ENCODE measurements at regions not wholly inside any gene's neighbourhood (a gene's known extent, or its start where the extent isn't known, plus 50 kb on each side); places are given as distances from the start of the nearest gene placed in this dataset.

DNA sequence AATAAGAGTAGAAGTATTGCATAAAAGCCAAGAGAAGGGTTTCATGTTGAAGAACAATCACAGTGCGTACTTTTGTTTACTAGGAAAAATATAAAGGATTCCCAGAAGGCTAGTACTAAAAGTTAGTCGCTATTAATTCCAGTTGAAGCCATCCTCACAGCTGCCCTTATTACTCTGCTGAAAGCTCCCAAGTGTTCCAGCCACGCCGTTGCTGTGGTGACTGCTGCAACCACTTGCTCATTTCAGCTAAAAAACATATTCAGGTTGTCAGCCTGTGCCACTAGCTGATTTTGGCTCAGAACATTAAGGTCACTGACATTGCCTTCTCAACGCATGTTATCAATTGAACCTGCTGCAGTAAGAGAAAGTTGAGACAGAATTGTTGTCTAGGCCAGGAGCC is 87.1 kb upstream of the FNDC3A start:
- no peak overlapping the region for H3K27ac ChIP-seq
- H3K4me3 ChIP-seq: no peak overlapping the region
- H3K27me3 ChIP-seq: no peaks in the 10 kb centered on the region
- no peaks in the 10 kb centered on the region for H3K4me1 ChIP-seq
- no peaks in the 10 kb centered on the region for H3K9me3 ChIP-seq
- H3K36me3 ChIP-seq: no peaks in the 10 kb centered on the region
- DNase-seq: no peak
- TF ChIP-seq, protein P1, sequence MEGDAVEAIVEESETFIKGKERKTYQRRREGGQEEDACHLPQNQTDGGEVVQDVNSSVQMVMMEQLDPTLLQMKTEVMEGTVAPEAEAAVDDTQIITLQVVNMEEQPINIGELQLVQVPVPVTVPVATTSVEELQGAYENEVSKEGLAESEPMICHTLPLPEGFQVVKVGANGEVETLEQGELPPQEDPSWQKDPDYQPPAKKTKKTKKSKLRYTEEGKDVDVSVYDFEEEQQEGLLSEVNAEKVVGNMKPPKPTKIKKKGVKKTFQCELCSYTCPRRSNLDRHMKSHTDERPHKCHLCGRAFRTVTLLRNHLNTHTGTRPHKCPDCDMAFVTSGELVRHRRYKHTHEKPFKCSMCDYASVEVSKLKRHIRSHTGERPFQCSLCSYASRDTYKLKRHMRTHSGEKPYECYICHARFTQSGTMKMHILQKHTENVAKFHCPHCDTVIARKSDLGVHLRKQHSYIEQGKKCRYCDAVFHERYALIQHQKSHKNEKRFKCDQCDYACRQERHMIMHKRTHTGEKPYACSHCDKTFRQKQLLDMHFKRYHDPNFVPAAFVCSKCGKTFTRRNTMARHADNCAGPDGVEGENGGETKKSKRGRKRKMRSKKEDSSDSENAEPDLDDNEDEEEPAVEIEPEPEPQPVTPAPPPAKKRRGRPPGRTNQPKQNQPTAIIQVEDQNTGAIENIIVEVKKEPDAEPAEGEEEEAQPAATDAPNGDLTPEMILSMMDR (IDR thresholded peaks at IDR 0.05): no peak
- no peak for TF ChIP-seq POLR2A (IDR thresholded peaks at IDR 0.05)

DNA sequence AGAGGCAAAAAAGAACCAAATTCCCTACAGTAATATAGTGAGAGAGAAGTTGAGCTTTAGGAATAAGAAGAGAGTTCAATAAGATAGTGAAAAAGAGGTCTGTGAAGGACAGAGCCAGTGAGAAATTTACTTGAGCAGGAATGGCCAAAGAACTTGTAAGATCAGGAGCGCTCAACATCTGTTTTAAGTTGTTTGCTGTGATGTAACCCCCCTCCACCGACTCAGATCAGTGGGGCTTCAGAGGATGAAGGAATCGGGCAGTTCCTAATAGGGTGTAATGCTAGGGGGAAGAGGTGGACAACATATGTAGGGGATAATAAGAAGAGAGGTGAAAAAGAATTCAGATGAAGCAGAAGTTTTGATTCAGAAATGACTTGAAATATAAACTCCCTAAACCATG is 85.3 kb upstream of the FNDC3A start:
- Histone ChIP-seq H3K4me3 (no peak overlapping the region), H3K36me3 (no peaks in the 10 kb centered on the region), H3K27me3 (no peaks in the 10 kb centered on the region), H3K4me1 (no peaks in the 10 kb centered on the region), H3K9me3 (no peaks in the 10 kb centered on the region), H3K27ac (no peak overlapping the region)
- no peak for DNase-seq
- TF ChIP-seq, protein P1 (IDR thresholded peaks at IDR 0.05): no peak
- no peak for TF ChIP-seq POLR2A (IDR thresholded peaks at IDR 0.05)

DNA sequence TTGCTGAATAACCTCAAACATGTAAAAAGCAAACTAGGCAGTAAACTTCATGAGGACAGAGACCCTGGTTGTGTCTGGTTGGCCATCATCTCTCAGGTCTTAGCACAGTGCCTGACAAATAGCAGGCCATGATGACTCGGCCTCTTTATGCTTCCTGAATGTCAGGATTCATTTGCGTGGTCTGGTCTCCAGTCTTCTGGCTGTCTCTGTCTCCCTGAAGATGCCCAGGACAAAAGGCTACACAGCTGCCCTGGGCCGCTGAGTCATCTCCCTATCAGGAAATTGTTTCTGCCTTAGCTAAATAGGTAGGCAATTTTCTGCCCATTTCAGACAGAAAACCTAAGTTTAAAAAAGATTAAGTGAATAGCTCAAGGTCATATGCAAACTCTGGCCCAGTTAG is 84.1 kb upstream of the FNDC3A start:
- Histone ChIP-seq H3K27me3 (no peaks in the 10 kb centered on the region), H3K9me3 (no peaks in the 10 kb centered on the region), H3K27ac (no peak overlapping the region), H3K4me1 (no peaks in the 10 kb centered on the region), H3K4me3 (no peak overlapping the region), H3K36me3 (no peaks in the 10 kb centered on the region)
- no peak for DNase-seq
- TF ChIP-seq, protein P1 (IDR thresholded peaks at IDR 0.05): no peak
- TF ChIP-seq POLR2A (IDR thresholded peaks at IDR 0.05): no peak

DNA sequence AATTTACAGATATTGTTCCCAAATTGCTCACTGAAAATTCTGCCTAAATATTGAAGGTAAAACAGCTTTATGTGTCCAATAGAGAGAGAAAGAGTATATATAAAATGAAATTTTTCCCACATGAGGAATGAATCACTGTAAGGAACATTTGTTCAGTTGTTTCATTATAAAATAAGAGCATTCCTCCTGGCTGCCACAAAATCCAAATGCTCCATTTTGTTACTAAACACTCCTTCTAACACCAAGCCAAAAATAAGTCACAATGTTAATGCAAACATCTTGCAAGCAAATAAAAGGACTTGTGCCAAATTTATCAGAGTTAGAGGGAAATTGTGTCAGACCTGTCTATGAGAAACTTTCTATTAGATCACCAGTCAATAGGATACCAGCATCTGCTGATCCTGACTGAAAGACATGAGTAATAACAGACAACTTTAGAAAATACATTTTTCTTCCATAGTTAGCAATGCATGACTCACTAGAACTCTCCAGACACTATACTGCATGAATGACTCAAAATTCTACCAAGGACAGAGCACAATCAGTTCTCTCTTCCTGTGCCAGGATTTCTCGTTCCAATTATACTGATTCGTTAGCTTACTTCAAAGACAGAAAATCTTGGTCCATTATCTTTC is 83.5 kb upstream of the FNDC3A start:
- DNase-seq: no peak

DNA sequence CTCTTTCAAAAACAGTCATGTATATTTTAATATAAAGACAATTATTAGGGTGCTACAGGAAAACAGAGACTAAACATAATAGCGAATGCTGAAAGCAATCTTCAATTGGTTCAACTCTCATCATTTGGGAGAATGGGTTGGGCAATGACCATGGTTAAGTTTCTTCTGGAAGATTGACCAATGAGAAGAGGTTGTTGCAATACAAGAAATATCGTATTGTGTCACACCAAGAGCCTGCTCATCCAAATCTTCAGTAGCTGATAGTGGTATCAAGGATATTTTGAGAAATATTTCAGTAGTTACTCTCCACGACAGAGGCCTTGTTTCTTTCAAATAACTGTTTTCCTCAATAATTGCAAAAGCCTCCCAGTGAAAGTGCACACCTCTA is 83.0 kb upstream of the FNDC3A start:
- no peak for DNase-seq
- Histone ChIP-seq H3K4me1 (no peaks in the 10 kb centered on the region), H3K36me3 (no peaks in the 10 kb centered on the region), H3K27ac (no peak overlapping the region), H3K9me3 (no peaks in the 10 kb centered on the region), H3K4me3 (no peak overlapping the region), H3K27me3 (no peaks in the 10 kb centered on the region)
- TF ChIP-seq, protein P1 (IDR thresholded peaks at IDR 0.05): no peak
- TF ChIP-seq POLR2A (IDR thresholded peaks at IDR 0.05): no peak

More for the DNA sequence above, 83.5 kb upstream of the FNDC3A start:
- Histone ChIP-seq H3K4me1 (no peaks in the 10 kb centered on the region), H3K9me3 (no peaks in the 10 kb centered on the region), H3K27ac (no peak overlapping the region), H3K27me3 (no peaks in the 10 kb centered on the region), H3K4me3 (no peak overlapping the region), H3K36me3 (no peaks in the 10 kb centered on the region)
- TF ChIP-seq, protein P1 (IDR thresholded peaks at IDR 0.05): no peak
- no peak for TF ChIP-seq POLR2A (IDR thresholded peaks at IDR 0.05)

DNA sequence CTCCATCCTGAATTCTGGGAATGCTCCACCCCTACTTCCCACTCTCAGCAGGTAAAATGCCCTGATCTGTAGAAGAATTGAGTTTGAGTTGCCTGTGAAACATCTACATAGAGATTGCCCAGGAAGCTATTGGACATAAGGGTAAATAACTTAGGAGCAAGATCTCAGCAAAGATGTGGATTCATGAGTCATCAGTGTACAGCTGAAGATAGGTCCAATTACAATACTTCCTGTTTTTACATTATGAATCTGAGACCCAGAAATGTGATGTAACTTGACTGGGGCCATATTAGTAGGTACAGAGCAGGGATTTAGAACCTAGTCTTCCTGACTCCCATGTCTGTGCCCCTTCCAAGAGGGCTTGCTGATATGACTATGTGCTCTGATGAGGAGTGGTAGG is 79.4 kb upstream of the FNDC3A start:
- H3K4me1 ChIP-seq: no peaks in the 10 kb centered on the region
- no peak overlapping the region for H3K27ac ChIP-seq
- DNase-seq: no peak
- H3K27me3 ChIP-seq: no peaks in the 10 kb centered on the region
- no peak overlapping the region for H3K4me3 ChIP-seq
- TF ChIP-seq POLR2A (IDR thresholded peaks at IDR 0.05): no peak
- TF ChIP-seq, protein P1 (IDR thresholded peaks at IDR 0.05): no peak
- no peaks in the 10 kb centered on the region for H3K36me3 ChIP-seq
- no peaks in the 10 kb centered on the region for H3K9me3 ChIP-seq

Data from Peyer's patch (tissue), 4 donors.